COLO829 (cell line): ENCODE measurements at regions not wholly inside any gene's neighbourhood (a gene's known extent, or its start where the extent isn't known, plus 50 kb on each side); places are given as distances from the start of the nearest gene placed in this dataset.
"Not testable (repeated sequence)": the region's sequence is repeated elsewhere in the genome, so short reads cannot be mapped to it uniquely, and the experiment has no call there.

ENCODE experiments used
- DNase-seq: peaks from one replicate; pipeline ENCODE4 v3.0.0; 2012; ENCODE audit warnings: low spot score

- not testable (repeated sequence) for DNase-seq
These were observed 109.8 kb downstream of the SEPTIN7 start for GRCh38 chr7:35910621-35911020.

GRCh38 chr7:35913350-35913749 lies 112.5 kb downstream of the SEPTIN7 start:
- not testable (repeated sequence) for DNase-seq

- not testable (repeated sequence) for DNase-seq
These were observed 113.4 kb downstream of the SEPTIN7 start for GRCh38 chr7:35914214-35914613.

GRCh38 chr7:35915247-35915955 lies 114.5 kb downstream of the SEPTIN7 start:
- DNase-seq, result not testable (repeated sequence)

GRCh38 chr7:35918217-35918616 lies 117.4 kb downstream of the SEPTIN7 start:
- not testable (repeated sequence) for DNase-seq

- DNase-seq, result not testable (repeated sequence)
These were observed 118.8 kb downstream of the SEPTIN7 start for GRCh38 chr7:35919607-35920006.

GRCh38 chr7:35921338-35921737 lies 120.5 kb downstream of the SEPTIN7 start:
- DNase-seq, result not testable (repeated sequence)

GRCh38 chr7:35924668-35925067 lies 123.8 kb downstream of the SEPTIN7 start:
- not testable (repeated sequence) for DNase-seq

GRCh38 chr7:35926966-35927365 lies 126.1 kb downstream of the SEPTIN7 start:
- DNase-seq, result not testable (repeated sequence)

- DNase-seq, result not testable (repeated sequence)
These were observed 130.3 kb downstream of the SEPTIN7 start for GRCh38 chr7:35931134-35931533.

- DNase-seq, result not testable (repeated sequence)
These were observed 130.7 kb downstream of the SEPTIN7 start for GRCh38 chr7:35931551-35931950.

- DNase-seq, result not testable (repeated sequence)
These were observed 139.8 kb downstream of the SEPTIN7 start for GRCh38 chr7:35940695-35941094.

GRCh38 chr7:35945621-35946020 lies 144.8 kb downstream of the SEPTIN7 start:
- not testable (repeated sequence) for DNase-seq

GRCh38 chr7:35955735-35956134 lies 154.9 kb downstream of the SEPTIN7 start:
- DNase-seq, result not testable (repeated sequence)

GRCh38 chr7:35956988-35957387 lies 156.1 kb downstream of the SEPTIN7 start:
- not testable (repeated sequence) for DNase-seq

GRCh38 chr7:35961260-35961659 lies 160.4 kb downstream of the SEPTIN7 start:
- DNase-seq, result not testable (repeated sequence)

GRCh38 chr7:35962607-35963006 lies 161.8 kb downstream of the SEPTIN7 start:
- not testable (repeated sequence) for DNase-seq

GRCh38 chr7:35967366-35968139 lies 166.7 kb downstream of the SEPTIN7 start:
- no peak for DNase-seq

- no peak for DNase-seq
These were observed 167.5 kb downstream of the SEPTIN7 start for GRCh38 chr7:35968140-35968940.

GRCh38 chr7:35969066-35969465 lies 168.2 kb downstream of the SEPTIN7 start:
- no peak for DNase-seq

GRCh38 chr7:35970458-35970857 lies 169.6 kb downstream of the SEPTIN7 start:
- DNase-seq, result no peak
